Endodermal cell (in vitro differentiated cells): ENCODE measurements at regions not wholly inside any gene's neighbourhood (a gene's known extent, or its start where the extent isn't known, plus 50 kb on each side); places are given as distances from the start of the nearest gene placed in this dataset.
A peak's percentile ranks its signal among the peaks of the same experiment; 100 is the strongest.

Experiments used
- DNase-seq: peaks from one replicate; pipeline ENCODE4 v3.0.0-alpha.2; 2017
- H3K27ac ChIP-seq: 2 replicates; pipeline ENCODE4 v1.5.1; 2013; ENCODE audit warnings: mild to moderate bottlenecking, low read depth, low read length, moderate library complexity
- H3K27me3 ChIP-seq: 2 replicates; pipeline ENCODE4 v1.6.1; 2013; ENCODE audit warnings: mild to moderate bottlenecking, low read length, moderate library complexity; ENCODE audit not compliant: insufficient read depth, control insufficient read depth, poor library complexity, severe bottlenecking
- H3K36me3 ChIP-seq: 2 replicates; pipeline ENCODE4 v1.7.0; 2013; ENCODE audit warnings: mild to moderate bottlenecking, low read length, moderate library complexity; ENCODE audit not compliant: control insufficient read depth, insufficient read depth
- H3K4me1 ChIP-seq: one replicate; pipeline ENCODE4 v1.7.0; 2013; ENCODE audit warnings: low read length; ENCODE audit not compliant: control insufficient read depth, insufficient read depth
- H3K4me3 ChIP-seq: 2 replicates; pipeline ENCODE4 v1.5.1; 2013; ENCODE audit warnings: mild to moderate bottlenecking, low read length, moderate library complexity
- H3K9ac ChIP-seq: 2 replicates; pipeline ENCODE4 v1.6.1; 2013; ENCODE audit warnings: mild to moderate bottlenecking, low read length, moderate library complexity; ENCODE audit not compliant: poor library complexity, severe bottlenecking; ENCODE audit errors: extremely low read depth
- H3K9me3 ChIP-seq: 2 replicates; pipeline ENCODE4 v1.6.1; 2013; ENCODE audit warnings: mild to moderate bottlenecking, low read length, moderate library complexity; ENCODE audit not compliant: control insufficient read depth
- H3K27ac Mint-ChIP-seq: 2 replicates; pipeline ENCODE4 v1.8.0; 2020; ENCODE audit warnings: mixed read lengths
- H3K27me3 Mint-ChIP-seq: 2 replicates; pipeline ENCODE4 v1.8.0; 2021; ENCODE audit warnings: mild to moderate bottlenecking, mixed read lengths; ENCODE audit not compliant: insufficient read depth
- H3K36me3 Mint-ChIP-seq: 2 replicates; pipeline ENCODE4 v1.8.0; 2020; ENCODE audit warnings: low read depth, mixed read lengths
- H3K4me1 Mint-ChIP-seq: 2 replicates; pipeline ENCODE4 v1.8.0; 2020; ENCODE audit warnings: mixed read lengths
- H3K4me3 Mint-ChIP-seq: 2 replicates; pipeline ENCODE4 v1.8.0; 2020; ENCODE audit warnings: mild to moderate bottlenecking, moderate library complexity, mixed read lengths
- H3K9me3 Mint-ChIP-seq: 2 replicates; pipeline ENCODE4 v1.8.0; 2020; ENCODE audit warnings: mild to moderate bottlenecking, mixed read lengths
- CTCF ChIP-seq: fragments of 200-600 bp; sonication (generic); conservative IDR thresholded peaks from 2 replicates; pipeline ENCODE4 v1.5.0; 2021; ENCODE audit warnings: antibody characterized with exemption, mild to moderate bottlenecking
- WGBS, 2 experiments: methylation state at CpG; one replicate each; pipeline versions ENCODE4 v1.1.5 to v1.1.7; 2013; ENCODE audit warnings: missing lambda C conversion rate in 2 of 2, mixed read lengths in 1 of 2; ENCODE audit not compliant: insufficient coverage in 1 of 2, insufficient read length in 1 of 2; 5-methylcytosine and 5-hydroxymethylcytosine counted together

- Mint-ChIP-seq H3K36me3 (no peaks in the 10 kb centered on the region), H3K27me3 (no peaks in the 10 kb centered on the region), H3K9me3 (no peaks in the 10 kb centered on the region), H3K4me1 (peaks cover 82% of the 10 kb centered on the region), H3K4me3 (peak overlapping the region; percentile 13), H3K27ac (peak overlapping the region; percentile 92)
- TF ChIP-seq CTCF = peak; percentile 28
- peak overlapping the region; percentile 30 for H3K4me3 ChIP-seq
- H3K9ac ChIP-seq = no peak overlapping the region
- H3K9me3 ChIP-seq = no peaks in the 10 kb centered on the region
- H3K36me3 ChIP-seq = no peaks in the 10 kb centered on the region
- peak; percentile 95 for DNase-seq
- H3K27me3 ChIP-seq = no peaks in the 10 kb centered on the region
- H3K4me1 ChIP-seq = peaks cover 26% of the 10 kb centered on the region
- 14 to 50% methylated on average over 4 to 7 of the region's 7 CpGs for WGBS, 2 experiments
- H3K27ac ChIP-seq = no peak overlapping the region
Measured at GRCh38 chr3:193812791-193813500, 219.9 kb downstream of the OPA1 start.

- Mint-ChIP-seq H3K4me1 (peaks cover 80% of the 10 kb centered on the region), H3K4me3 (peak overlapping the region; percentile 13), H3K9me3 (no peaks in the 10 kb centered on the region), H3K36me3 (no peaks in the 10 kb centered on the region), H3K27ac (peak overlapping the region; percentile 92), H3K27me3 (no peaks in the 10 kb centered on the region)
- H3K27me3 ChIP-seq = no peaks in the 10 kb centered on the region
- no peak overlapping the region for H3K9ac ChIP-seq
- no peak for TF ChIP-seq CTCF
- WGBS, 2 experiments = 35 to 42% methylated on average over 3 of the region's 3 CpGs
- no peak for DNase-seq
- no peak overlapping the region for H3K27ac ChIP-seq
- H3K36me3 ChIP-seq = no peaks in the 10 kb centered on the region
- H3K9me3 ChIP-seq = no peaks in the 10 kb centered on the region
- peaks cover 26% of the 10 kb centered on the region for H3K4me1 ChIP-seq
- no peak overlapping the region for H3K4me3 ChIP-seq
Measured at GRCh38 chr3:193813501-193813830, 220.5 kb downstream of the OPA1 start.

- H3K27me3 Mint-ChIP-seq = no peaks in the 10 kb centered on the region
Measured at GRCh38 chr3:193814166-193814892, 221.3 kb downstream of the OPA1 start.

More at GRCh38 chr3:193814166-193814892, 221.3 kb downstream of the OPA1 start:
- Mint-ChIP-seq H3K36me3 (no peaks in the 10 kb centered on the region), H3K9me3 (no peaks in the 10 kb centered on the region), H3K4me1 (peaks cover 79% of the 10 kb centered on the region), H3K27ac (peak overlapping the region; percentile 92), H3K4me3 (no peak overlapping the region)
- Histone ChIP-seq H3K9ac (no peak overlapping the region), H3K36me3 (no peaks in the 10 kb centered on the region), H3K9me3 (no peaks in the 10 kb centered on the region), H3K27me3 (no peaks in the 10 kb centered on the region), H3K4me1 (peaks cover 20% of the 10 kb centered on the region), H3K4me3 (no peak overlapping the region), H3K27ac (no peak overlapping the region)
- 76 to 88% methylated on average over 5 to 11 of the region's 11 CpGs for WGBS, 2 experiments
- no peak for TF ChIP-seq CTCF
- peak; percentile 61 for DNase-seq
